Keratinocyte (primary cell): ENCODE measurements at regions not wholly inside any gene's neighbourhood (a gene's known extent, or its start where the extent isn't known, plus 50 kb on each side); places are given as distances from the start of the nearest gene placed in this dataset.

Experiments
- EZH2 ChIP-seq: IDR thresholded peaks from one replicate; pipeline ENCODE4 v1.6.1; 2012; ENCODE audit warnings: inconsistent platforms, mild to moderate bottlenecking, low read length, moderate library complexity
- TF ChIP-seq, protein P1 (sequence below), 3 experiments: IDR thresholded peaks in 1 of 3; conservative IDR thresholded peaks in 1 of 3; optimal IDR thresholded peaks in 1 of 3; 2 replicates in 2 of 3; 3 replicates in 1 of 3; pipeline versions ENCODE3 to v1.5.1; 2011; ENCODE audit warnings: low read length in 3 of 3, mild to moderate bottlenecking in 3 of 3, moderate library complexity in 2 of 3, control low read depth in 1 of 3, inconsistent platforms in 1 of 3; ENCODE audit not compliant: insufficient read depth in 2 of 3; ENCODE audit errors: extremely low read depth in 1 of 3

DNA sequence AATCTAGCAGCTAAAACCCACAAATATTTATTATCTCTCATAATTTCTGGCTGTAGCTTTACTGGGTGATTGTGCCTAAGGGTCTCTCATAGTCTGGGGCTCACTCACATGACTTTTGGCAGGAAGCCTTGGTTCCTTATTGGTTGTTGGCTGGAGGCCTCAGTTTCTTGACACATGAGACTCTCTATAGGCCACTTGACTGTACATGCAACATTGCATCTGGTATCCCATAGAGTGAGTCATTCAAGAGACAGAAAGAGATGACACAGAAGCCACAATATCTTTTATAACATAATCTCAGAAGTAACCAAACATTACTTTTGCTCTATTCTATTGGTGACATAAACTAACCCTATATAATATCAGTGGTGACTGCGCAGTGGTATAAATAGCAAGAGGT, 128.5 kb upstream of the HNRNPU start:
- TF ChIP-seq, protein P1, sequence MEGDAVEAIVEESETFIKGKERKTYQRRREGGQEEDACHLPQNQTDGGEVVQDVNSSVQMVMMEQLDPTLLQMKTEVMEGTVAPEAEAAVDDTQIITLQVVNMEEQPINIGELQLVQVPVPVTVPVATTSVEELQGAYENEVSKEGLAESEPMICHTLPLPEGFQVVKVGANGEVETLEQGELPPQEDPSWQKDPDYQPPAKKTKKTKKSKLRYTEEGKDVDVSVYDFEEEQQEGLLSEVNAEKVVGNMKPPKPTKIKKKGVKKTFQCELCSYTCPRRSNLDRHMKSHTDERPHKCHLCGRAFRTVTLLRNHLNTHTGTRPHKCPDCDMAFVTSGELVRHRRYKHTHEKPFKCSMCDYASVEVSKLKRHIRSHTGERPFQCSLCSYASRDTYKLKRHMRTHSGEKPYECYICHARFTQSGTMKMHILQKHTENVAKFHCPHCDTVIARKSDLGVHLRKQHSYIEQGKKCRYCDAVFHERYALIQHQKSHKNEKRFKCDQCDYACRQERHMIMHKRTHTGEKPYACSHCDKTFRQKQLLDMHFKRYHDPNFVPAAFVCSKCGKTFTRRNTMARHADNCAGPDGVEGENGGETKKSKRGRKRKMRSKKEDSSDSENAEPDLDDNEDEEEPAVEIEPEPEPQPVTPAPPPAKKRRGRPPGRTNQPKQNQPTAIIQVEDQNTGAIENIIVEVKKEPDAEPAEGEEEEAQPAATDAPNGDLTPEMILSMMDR (optimal IDR thresholded peaks at IDR 0.05 in 1 of 3, IDR thresholded peaks at IDR 0.05 in 1 of 3, conservative IDR thresholded peaks at IDR 0.05 in 1 of 3; ENCODE audit: extremely low read depth in 1 of 3, insufficient read depth in 2 of 3, low read length in 3 of 3), result no peak
- no peak for TF ChIP-seq EZH2
